Loucy (cell line): ENCODE measurements at regions not wholly inside any gene's neighbourhood (a gene's known extent, or its start where the extent isn't known, plus 50 kb on each side); places are given as distances from the start of the nearest gene placed in this dataset.

Experiments used
- EZH2phosphoT487 ChIP-seq: fragments of 200-600 bp; IDR thresholded peaks from 2 replicates; pipeline ENCODE4 v1.6.1; 2018; ENCODE audit warnings: antibody characterized with exemption, mild to moderate bottlenecking, moderate library complexity, borderline replicate concordance
- TF ChIP-seq, protein P1 (sequence below): fragments of 200-600 bp; sonication (generic); conservative IDR thresholded peaks from 2 replicates; pipeline ENCODE4 v1.5.1; 2014; ENCODE audit warnings: mild to moderate bottlenecking, antibody characterized with exemption, low read length

DNA sequence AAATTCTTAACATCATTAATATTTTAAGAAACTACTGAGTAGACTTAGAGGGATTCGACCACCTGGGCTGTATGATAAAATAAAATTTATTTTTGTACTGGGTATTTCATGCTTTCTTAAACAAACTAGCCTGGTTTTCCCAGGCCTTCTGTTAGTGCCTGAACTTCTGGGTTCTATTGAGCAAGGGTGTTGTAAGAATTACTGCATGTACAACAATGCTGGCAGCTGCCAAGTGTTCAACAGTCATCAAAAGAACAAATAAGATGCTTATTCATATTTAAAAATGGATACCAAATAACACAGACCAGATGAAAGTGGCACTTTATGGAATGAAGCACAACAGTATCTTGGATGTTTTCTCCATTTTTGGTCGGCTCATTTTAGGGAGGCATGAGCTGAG lies 123.2 kb upstream of the FBXL7 start:
- TF ChIP-seq, protein P1, sequence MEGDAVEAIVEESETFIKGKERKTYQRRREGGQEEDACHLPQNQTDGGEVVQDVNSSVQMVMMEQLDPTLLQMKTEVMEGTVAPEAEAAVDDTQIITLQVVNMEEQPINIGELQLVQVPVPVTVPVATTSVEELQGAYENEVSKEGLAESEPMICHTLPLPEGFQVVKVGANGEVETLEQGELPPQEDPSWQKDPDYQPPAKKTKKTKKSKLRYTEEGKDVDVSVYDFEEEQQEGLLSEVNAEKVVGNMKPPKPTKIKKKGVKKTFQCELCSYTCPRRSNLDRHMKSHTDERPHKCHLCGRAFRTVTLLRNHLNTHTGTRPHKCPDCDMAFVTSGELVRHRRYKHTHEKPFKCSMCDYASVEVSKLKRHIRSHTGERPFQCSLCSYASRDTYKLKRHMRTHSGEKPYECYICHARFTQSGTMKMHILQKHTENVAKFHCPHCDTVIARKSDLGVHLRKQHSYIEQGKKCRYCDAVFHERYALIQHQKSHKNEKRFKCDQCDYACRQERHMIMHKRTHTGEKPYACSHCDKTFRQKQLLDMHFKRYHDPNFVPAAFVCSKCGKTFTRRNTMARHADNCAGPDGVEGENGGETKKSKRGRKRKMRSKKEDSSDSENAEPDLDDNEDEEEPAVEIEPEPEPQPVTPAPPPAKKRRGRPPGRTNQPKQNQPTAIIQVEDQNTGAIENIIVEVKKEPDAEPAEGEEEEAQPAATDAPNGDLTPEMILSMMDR, result no peak
- TF ChIP-seq EZH2phosphoT487, result no peak
